ENCODE measurements at regions not wholly inside any gene's neighbourhood (a gene's known extent, or its start where the extent isn't known, plus 50 kb on each side); places are given as distances from the start of the nearest gene placed in this dataset.

- no peak overlapping the region for H3K4me2 ChIP-seq (ENCODE audit: insufficient read depth in 1 of 2, low read depth in 2 of 2, low read length in 2 of 2)
- H2BK20ac ChIP-seq (ENCODE audit: low read length), result no peak overlapping the region
- H3K56ac ChIP-seq (replicated peaks; ENCODE audit: insufficient read length, low read depth, low read length), result no peak overlapping the region
- H3K36me3 ChIP-seq (ENCODE audit: control insufficient read depth in 2 of 4, insufficient read depth in 4 of 4, low read length in 3 of 4), result no peaks in the 10 kb centered on the region
- ChIA-PET CTCF (ENCODE audit: partially characterized antibody) (no interaction called here), POLR2A (ENCODE audit: partially characterized antibody) (no interaction called here)
- no peak overlapping the region for H3K14ac ChIP-seq (ENCODE audit: insufficient read length)
- H2BK5ac ChIP-seq (ENCODE audit: low read depth, low read length), result no peak overlapping the region
- no peak overlapping the region for H4K5ac ChIP-seq (ENCODE audit: insufficient read length, low read depth, low read length)
- H3K27ac ChIP-seq (ENCODE audit: low read depth, low read length), result no peak overlapping the region
- H3K23ac ChIP-seq (ENCODE audit: insufficient read length), result no peak overlapping the region
- DNase-seq (ENCODE audit: low read depth in 1 of 2, low spot score in 2 of 2), result no peak
- no peak overlapping the region for H2AFZ ChIP-seq (ENCODE audit: low read length)
- H3K18ac ChIP-seq (ENCODE audit: extremely low read depth, low read length), result no peak overlapping the region
- H3K9me3 ChIP-seq (ENCODE audit: insufficient read depth in 2 of 2, low read depth in 1 of 2, low read length in 1 of 2), result no peaks in the 10 kb centered on the region
- H3K9ac ChIP-seq (replicated peaks in 1 of 4; ENCODE audit: extremely low read depth in 1 of 4, low read depth in 3 of 4, low read length in 3 of 4), result no peak overlapping the region
- H4K8ac ChIP-seq (ENCODE audit: extremely low read depth, insufficient read depth, low read length), result no peak overlapping the region
- no peaks in the 10 kb centered on the region for H3K79me1 ChIP-seq (ENCODE audit: low read depth, low read length)
- H2AK5ac ChIP-seq (ENCODE audit: low read depth, low read length), result no peak overlapping the region
- no peak overlapping the region for H2BK15ac ChIP-seq (ENCODE audit: low read length)
- no peak overlapping the region for H3K4ac ChIP-seq (replicated peaks; ENCODE audit: insufficient read length, low read depth, low read length)
- no peaks in the 10 kb centered on the region for H4K20me1 ChIP-seq (replicated peaks in 1 of 2; ENCODE audit: control insufficient read depth in 1 of 2, insufficient read depth in 2 of 2, low read length in 2 of 2)
- no peak overlapping the region for H2BK12ac ChIP-seq (ENCODE audit: low read depth, low read length)
- FAIRE-seq, result no peak
- TF ChIP-seq NRF1 (IDR thresholded peaks at IDR 0.05; ENCODE audit: low read depth, low read length) (no peak), CTBP2 (IDR thresholded peaks at IDR 0.05; ENCODE audit: borderline replicate concordance, insufficient read depth, insufficient read length, low read length) (no peak), HDAC2 (IDR thresholded peaks at IDR 0.05; ENCODE audit: borderline replicate concordance in 1 of 2, low read depth in 2 of 2, low read length in 2 of 2) (no peak), CHD2 (IDR thresholded peaks at IDR 0.05; ENCODE audit: low read length) (no peak), SIX5 (IDR thresholded peaks at IDR 0.05; ENCODE audit: low read depth, low read length) (no peak), SUZ12 (IDR thresholded peaks at IDR 0.05; ENCODE audit: low read length) (no peak)
- WGBS, 2 experiments (ENCODE audit: extremely low coverage in 1 of 2, insufficient coverage in 1 of 2, insufficient read length in 1 of 2, insufficient replicate concordance in 2 of 2, low coverage in 1 of 2, low lambda C conversion rate in 2 of 2, missing lambda C conversion rate in 1 of 2), result 86% methylated on average over 3 of the region's 3 CpGs; no CpG with 5 or more reads in 1 of the 2 experiments
- H3K23me2 ChIP-seq (ENCODE audit: low read depth, low read length), result no peaks in the 10 kb centered on the region
- no peaks in the 10 kb centered on the region for H3K27me3 ChIP-seq (replicated peaks in 1 of 4; ENCODE audit: control insufficient read depth in 3 of 4, extremely low read depth in 1 of 4, insufficient read depth in 3 of 4, low read length in 3 of 4)
- H3K4me3 ChIP-seq (ENCODE audit: extremely low read depth in 1 of 4, insufficient read depth in 2 of 4, low read depth in 3 of 4, low read length in 4 of 4), result no peak overlapping the region
- H2BK120ac ChIP-seq (replicated peaks; ENCODE audit: low read depth, low read length), result no peak overlapping the region
- no peak overlapping the region for H4K91ac ChIP-seq (replicated peaks; ENCODE audit: insufficient read length, low read length)
- H3K4me1 ChIP-seq (replicated peaks in 1 of 4; ENCODE audit: control insufficient read depth in 3 of 4, insufficient read depth in 4 of 4, low read length in 3 of 4), result peaks cover 0 to 8% (median 0%) of the 10 kb centered on the region in 4 experiments; a peak in 1 of 7 replicates
- no peaks in the 10 kb centered on the region for H3K79me2 ChIP-seq (ENCODE audit: control insufficient read depth in 1 of 2, insufficient read depth in 2 of 2, low read length in 2 of 2)
These were observed 277.6 kb upstream of the DIAPH2 start for GRCh38 chrX:96407072-96407471.
